OCI-LY7 (cell line): ENCODE measurements at regions not wholly inside any gene's neighbourhood (a gene's known extent, or its start where the extent isn't known, plus 50 kb on each side); places are given as distances from the start of the nearest gene placed in this dataset.

Experiments
- EZH2phosphoT487 ChIP-seq: fragments of 200-600 bp; sonication (generic); IDR thresholded peaks from 2 replicates; pipeline ENCODE4 v1.6.1; 2018; ENCODE audit warnings: low read depth, borderline replicate concordance, mild to moderate bottlenecking, mixed run types, antibody characterized with exemption, low read length, moderate library complexity, mixed read lengths
- TF ChIP-seq, protein P1 (sequence below): fragments of 200-600 bp; sonication (generic); conservative IDR thresholded peaks from 2 replicates; pipeline ENCODE4 v1.5.1; 2014; ENCODE audit warnings: mild to moderate bottlenecking, antibody characterized with exemption, low read length, moderate library complexity, mixed read lengths

GRCh38 chr15:36506733-36507356 is 72.6 kb upstream of the CDIN1 start:
- TF ChIP-seq, protein P1, sequence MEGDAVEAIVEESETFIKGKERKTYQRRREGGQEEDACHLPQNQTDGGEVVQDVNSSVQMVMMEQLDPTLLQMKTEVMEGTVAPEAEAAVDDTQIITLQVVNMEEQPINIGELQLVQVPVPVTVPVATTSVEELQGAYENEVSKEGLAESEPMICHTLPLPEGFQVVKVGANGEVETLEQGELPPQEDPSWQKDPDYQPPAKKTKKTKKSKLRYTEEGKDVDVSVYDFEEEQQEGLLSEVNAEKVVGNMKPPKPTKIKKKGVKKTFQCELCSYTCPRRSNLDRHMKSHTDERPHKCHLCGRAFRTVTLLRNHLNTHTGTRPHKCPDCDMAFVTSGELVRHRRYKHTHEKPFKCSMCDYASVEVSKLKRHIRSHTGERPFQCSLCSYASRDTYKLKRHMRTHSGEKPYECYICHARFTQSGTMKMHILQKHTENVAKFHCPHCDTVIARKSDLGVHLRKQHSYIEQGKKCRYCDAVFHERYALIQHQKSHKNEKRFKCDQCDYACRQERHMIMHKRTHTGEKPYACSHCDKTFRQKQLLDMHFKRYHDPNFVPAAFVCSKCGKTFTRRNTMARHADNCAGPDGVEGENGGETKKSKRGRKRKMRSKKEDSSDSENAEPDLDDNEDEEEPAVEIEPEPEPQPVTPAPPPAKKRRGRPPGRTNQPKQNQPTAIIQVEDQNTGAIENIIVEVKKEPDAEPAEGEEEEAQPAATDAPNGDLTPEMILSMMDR, result no peak
- no peak for TF ChIP-seq EZH2phosphoT487
